Activated CD4-positive, alpha-beta T cell treated with anti-CD3 and anti-CD28 coated beads for 24 hours (primary cell): ENCODE measurements at regions not wholly inside any gene's neighbourhood (a gene's known extent, or its start where the extent isn't known, plus 50 kb on each side); places are given as distances from the start of the nearest gene placed in this dataset.

ENCODE experiments used
- DNase-seq, 2 donors: peaks; one replicate each; pipeline ENCODE4 v3.0.0-alpha.2; 2020; ENCODE audit warnings: low read depth in 2 of 2

GRCh38 chr10:130820880-130821482 lies 490.5 kb downstream of the TCERG1L start:
- no peak for DNase-seq

GRCh38 chr10:130824230-130825014 lies 487.1 kb downstream of the TCERG1L start:
- no peak for DNase-seq

GRCh38 chr10:130833596-130833995 lies 477.9 kb downstream of the TCERG1L start:
- no peak for DNase-seq

GRCh38 chr10:130834170-130834569 lies 477.4 kb downstream of the TCERG1L start:
- no peak for DNase-seq

- no peak for DNase-seq
Observed at GRCh38 chr10:130834573-130834972, 476.9 kb downstream of the TCERG1L start.

- DNase-seq = no peak
Observed at GRCh38 chr10:130835068-130835467, 476.5 kb downstream of the TCERG1L start.

GRCh38 chr10:130836344-130836743 lies 475.2 kb downstream of the TCERG1L start:
- no peak for DNase-seq

GRCh38 chr10:130843051-130843653 lies 468.4 kb downstream of the TCERG1L start:
- no peak for DNase-seq

- no peak for DNase-seq
Observed at GRCh38 chr10:130844310-130844709, 467.2 kb downstream of the TCERG1L start.

GRCh38 chr10:130847170-130847569 lies 464.4 kb downstream of the TCERG1L start:
- no peak for DNase-seq

- no peak for DNase-seq
Observed at GRCh38 chr10:130848855-130849254, 462.7 kb downstream of the TCERG1L start.

GRCh38 chr10:130854151-130854550 lies 457.4 kb downstream of the TCERG1L start:
- no peak for DNase-seq

- no peak for DNase-seq
Observed at GRCh38 chr10:130857631-130858295, 453.8 kb downstream of the TCERG1L start.

- no peak for DNase-seq
Observed at GRCh38 chr10:130858626-130859025, 452.9 kb downstream of the TCERG1L start.

GRCh38 chr10:130859427-130859826 lies 452.1 kb downstream of the TCERG1L start:
- no peak for DNase-seq

GRCh38 chr10:130862122-130862521 lies 449.4 kb downstream of the TCERG1L start:
- DNase-seq = no peak

GRCh38 chr10:130862626-130863025 lies 448.9 kb downstream of the TCERG1L start:
- DNase-seq = no peak

- no peak for DNase-seq
Observed at GRCh38 chr10:130863044-130863443, 448.5 kb downstream of the TCERG1L start.

- no peak for DNase-seq
Observed at GRCh38 chr10:130864961-130865818, 446.3 kb downstream of the TCERG1L start.

- no peak for DNase-seq
Observed at GRCh38 chr10:130866857-130867256, 444.7 kb downstream of the TCERG1L start.

- DNase-seq = no peak
Observed at GRCh38 chr10:130867446-130868194, 443.9 kb downstream of the TCERG1L start.
